GM19025 (cell line): ENCODE measurements at regions not wholly inside any gene's neighbourhood (a gene's known extent, or its start where the extent isn't known, plus 50 kb on each side); places are given as distances from the start of the nearest gene placed in this dataset.

ENCODE experiments used
- ATAC-seq: cut with Tn5 transposase; IDR thresholded peaks from one replicate; pipeline ENCODE4 v1.9.1; 2021; ENCODE audit warnings: mild to moderate bottlenecking, low read depth, moderate library complexity; ENCODE audit not compliant: unreplicated experiment

DNA sequence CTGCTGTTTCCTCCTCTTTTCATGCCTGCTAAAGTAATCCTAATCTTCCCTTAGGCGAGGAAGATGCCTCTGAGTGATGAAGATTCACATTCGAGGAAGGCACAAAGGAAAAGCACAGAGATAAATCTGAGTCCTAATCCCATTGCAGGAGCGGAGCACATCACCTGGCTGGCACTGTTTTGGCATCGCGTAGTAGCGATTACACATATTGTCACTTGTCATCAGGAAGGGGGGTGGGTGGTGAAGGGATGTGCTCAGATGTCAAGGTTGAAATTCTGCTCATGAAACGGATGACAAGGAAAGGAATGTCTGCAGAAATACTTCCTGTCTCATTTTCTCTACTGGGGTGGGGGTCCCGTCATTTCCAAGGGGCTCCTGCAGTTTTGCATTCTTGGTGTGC is 363.1 kb upstream of the EEF2KMT start:
- ATAC-seq = no peak

DNA sequence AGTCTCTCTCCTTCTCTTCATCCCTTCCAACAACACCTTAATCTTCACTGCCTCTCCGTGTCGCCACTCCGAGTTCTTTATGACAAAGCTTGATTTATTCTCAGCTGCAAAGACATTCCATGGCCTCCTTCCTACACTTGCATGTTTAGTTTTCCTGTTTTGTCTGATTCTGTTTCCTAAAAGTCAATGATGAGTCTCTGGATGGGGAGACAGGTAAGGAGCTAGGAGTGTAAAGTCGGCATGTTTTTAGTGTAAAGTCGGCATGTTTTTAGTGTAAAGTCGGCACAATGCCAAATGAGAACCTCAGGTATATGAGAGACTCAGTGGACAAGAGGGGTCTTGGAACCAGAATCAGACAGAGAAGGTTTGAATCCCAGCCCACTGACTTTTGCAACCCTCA is 362.3 kb upstream of the EEF2KMT start:
- ATAC-seq = no peak

DNA sequence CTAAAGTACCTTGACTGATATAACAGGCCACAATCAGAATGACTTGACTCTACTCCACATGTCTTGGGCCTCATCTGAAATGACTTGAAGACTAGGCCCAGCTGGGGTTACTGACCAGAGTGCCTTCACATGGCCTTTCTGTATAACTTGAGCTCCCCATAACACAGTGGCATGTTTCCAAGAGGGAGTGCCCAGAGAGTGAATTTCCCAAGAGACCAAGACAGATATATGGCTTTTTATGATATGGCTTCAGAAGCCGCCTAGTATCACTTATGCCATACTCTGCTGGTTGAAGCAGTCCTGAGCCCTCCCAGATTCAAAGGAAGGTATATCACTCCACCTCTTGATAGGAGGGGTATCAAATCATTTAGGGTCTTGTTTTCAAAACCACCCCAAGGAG is 357.5 kb upstream of the EEF2KMT start:
- no peak for ATAC-seq

DNA sequence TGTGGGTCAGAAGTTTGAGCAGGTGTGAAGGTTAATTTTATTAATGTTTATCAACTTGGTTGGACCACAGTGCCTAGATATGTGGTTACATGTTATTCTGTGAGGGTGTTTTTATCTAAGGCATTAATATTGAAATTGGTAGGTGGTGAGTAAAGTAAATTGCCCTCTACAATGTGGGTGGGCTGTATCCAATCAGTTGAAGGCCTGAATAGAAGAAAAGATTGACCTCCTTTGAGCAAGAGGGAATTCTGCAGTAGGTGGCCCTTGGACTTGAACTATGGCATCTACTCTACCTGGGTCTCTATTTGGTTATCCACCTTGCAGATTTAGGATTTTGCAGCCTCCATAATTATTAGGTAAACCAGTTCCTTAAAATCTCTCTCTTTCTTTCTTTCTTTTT is 356.8 kb upstream of the EEF2KMT start:
- no peak for ATAC-seq

DNA sequence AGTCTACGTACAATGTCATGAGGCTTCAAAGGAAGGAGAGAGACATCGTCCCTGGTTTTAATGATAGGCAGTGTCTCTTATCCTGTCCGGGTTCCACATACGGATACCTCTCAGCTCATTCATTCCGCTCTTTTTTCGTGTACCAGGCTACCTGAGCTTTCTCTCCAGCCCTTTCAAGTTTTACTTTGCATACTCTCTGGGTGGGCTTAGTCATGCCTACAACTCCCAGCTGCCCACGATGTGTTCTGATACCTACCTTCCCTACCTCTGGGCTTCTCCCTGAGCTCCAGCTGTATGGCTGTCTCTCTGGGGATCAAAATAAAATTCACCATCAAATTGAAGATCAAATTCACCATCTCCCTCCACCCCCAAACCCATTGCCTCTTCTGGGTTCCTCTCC is 354.0 kb upstream of the EEF2KMT start:
- no peak for ATAC-seq

DNA sequence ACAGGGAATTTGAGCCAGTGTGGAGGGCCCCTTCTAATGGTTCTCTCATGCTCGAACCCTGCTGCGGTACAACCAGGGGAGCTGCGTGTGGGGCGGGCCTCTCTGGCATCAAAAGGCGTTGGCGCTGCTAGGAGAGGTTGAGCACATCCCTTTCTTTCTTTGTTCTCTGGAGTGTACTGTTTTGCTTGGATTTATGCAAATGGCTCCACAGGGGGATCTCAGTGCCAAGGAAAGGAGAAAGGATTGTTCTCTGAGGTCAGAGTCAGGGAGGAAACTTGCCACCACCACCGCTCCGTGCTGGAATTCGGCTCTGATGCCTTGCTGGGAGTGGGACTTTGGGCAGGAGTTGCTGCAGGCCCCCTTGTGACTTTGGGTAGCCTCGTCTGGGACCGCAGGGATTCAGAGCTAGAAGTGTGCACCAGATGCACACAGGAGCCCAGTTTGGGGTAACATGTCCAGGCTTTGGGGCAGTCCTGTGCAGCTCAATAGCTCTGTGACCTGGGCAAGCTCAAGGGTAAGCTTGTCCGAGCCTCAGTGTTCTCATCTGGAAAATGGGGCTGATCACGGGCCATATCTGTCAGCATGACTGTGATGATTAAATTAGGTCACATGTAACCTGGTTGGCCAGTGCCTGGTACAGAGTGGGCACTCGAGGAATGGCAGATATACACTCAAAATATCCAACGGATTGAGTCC is 353.0 kb upstream of the EEF2KMT start:
- ATAC-seq = no peak

DNA sequence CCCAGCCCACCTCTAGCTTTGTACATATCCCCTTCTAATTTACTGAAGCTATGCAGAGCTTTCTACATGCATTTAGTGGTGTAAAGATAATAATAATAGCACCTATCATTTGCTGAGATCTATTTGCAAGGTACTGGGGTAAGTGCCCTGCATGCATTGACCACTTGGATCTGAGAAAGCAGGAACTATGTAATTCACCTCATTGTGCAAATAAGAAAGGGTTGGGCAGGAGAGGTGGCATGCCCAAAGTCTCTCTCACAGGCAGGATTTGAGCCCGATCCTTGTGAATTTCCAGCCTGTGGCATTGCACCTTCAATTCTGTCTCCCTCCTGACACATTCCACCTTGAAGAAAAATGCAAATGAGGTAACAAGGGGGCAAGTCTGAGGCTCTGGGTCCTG is 352.3 kb upstream of the EEF2KMT start:
- no peak for ATAC-seq

DNA sequence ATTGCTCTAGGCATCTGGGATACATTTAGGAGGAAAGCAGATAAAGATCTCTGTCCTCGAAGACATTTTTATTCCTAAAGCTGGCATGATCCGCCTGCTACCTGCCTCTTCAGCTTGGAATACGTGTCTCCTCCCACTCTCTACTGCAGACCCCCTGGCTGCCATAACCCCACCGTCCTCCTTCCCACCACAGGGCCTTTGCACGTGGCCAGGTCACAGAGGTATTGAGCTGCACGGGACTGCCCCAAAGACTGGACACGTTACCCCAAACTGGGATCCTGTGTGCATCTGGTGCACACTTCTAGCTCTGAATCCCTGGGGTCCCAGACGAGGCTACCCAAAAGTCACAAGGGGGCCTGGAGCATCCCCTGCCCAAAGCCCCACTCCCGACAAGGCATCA is 351.2 kb upstream of the EEF2KMT start:
- ATAC-seq = no peak

DNA sequence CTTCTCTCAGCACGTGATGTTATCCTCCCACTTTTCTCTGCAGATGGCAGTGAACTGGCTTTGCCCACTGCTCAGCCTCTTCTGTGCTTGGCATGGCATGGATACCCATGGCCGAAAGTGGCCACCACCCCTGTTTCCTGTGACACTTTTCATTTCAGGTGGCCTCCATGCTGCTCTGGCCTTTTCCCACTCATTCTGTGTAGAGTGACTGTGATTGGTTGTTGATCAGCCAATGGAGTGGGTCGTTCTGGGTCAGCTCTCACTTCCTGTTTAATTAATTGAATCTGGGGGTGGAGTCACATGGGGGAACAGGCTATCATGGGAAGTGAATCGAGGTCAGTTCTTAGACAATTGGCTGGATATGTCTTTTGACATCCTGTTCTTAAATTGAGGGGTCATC is 350.1 kb upstream of the EEF2KMT start:
- no peak for ATAC-seq

DNA sequence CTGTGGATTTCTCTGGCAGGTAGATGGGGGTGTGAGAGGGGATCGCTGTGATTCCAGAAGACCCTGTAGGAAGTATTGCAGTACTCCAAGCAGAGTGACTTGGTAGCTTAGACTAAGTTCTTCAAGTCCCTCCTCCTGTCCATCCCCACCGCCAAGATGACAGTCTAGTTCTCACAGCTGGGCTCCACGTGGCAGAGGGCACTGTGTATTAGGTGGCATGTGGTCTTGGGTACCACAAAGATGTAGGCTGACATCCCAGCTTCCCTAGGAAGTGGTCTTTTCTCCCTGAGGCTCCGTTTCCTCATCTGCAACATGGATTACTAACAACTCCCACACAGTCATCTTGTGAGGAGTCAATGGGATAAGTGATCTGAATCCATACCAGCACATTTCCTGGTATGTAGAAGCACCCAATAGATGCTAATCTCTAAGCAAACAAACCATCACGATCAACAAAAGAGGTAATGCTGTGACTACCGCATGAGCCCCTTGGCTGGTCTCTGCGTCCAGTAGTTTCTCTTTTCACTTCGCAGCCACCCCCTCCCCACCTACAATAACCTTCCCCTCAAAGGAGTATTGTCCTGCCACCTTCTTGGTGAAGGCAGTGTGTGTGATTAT is 349.1 kb upstream of the EEF2KMT start:
- no peak for ATAC-seq

DNA sequence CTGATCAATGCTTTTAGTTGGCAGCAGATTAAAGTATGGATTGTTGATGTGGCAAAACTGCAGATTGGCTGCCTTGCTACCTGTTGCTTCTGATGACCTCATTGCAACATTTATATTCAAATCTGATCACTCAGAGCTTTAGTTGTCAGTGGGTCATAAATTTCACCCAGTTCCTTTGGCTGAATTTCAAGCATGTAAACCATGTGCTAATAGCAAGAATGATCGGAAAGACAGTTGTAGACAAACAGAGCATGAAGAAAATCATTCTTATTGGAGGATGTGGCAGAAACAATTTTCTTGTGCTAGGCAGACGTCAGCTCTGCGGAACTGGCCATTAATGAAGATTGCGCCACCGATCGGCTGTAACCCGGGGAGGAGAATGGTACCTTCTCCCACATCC is 346.6 kb upstream of the EEF2KMT start:
- no peak for ATAC-seq

DNA sequence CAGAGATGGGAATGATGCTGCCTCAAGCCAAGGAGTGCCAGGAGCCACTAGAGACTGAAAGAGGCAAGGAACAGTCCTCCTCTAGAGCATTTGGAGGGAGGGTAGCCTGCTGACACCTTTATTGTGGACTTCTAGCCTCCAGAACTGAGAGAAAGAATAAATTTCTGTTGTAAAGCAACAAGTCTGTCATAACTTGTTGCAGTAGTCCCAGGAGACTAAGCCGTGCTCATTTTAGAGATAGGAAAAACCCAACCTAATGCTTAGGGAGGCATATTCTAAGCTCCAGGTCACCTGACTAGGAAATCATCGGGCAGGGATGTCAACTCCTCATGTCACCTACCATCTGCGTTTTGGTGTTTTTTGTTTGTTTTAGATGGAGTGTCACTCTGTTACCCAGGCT is 345.4 kb upstream of the EEF2KMT start:
- ATAC-seq = no peak

DNA sequence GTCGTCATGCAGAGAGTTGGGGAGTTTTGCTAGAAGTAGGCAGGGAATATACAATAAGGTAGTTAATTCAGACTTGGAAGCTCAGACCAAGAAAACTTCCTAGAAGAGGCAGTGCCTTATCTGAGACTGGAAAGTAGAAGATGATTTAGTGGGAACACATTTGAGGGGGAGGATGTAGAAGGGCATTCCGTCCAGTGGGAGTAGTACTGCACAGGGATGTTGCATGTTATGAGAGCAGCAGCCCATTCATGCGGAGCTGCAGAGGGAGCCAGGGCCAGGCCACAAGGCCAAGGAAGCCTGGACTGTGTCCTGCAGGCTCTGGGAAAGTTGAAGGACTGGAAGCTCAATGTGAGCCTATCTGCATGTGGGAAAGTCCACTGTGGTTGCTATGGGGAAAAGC is 344.5 kb upstream of the EEF2KMT start:
- ATAC-seq = no peak

DNA sequence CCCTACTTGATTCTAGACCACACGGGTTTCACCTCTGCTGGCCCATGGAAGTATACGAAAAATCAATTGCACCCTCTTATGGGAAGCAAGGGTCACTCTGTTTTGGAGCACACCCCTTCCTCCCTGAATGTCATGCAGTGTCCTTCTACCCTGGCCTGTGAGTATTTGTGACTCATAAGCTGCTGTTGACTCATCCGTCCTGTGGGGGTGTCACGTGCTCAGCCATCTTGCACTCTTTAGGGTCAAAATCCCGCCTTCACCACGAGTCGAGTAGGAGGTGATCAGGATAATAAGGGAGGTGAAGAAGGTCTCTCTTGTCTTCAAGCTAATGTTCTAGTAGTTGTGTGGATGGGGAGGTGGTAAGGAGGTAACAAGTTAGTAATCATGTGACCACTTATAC is 341.0 kb upstream of the EEF2KMT start:
- ATAC-seq = no peak

DNA sequence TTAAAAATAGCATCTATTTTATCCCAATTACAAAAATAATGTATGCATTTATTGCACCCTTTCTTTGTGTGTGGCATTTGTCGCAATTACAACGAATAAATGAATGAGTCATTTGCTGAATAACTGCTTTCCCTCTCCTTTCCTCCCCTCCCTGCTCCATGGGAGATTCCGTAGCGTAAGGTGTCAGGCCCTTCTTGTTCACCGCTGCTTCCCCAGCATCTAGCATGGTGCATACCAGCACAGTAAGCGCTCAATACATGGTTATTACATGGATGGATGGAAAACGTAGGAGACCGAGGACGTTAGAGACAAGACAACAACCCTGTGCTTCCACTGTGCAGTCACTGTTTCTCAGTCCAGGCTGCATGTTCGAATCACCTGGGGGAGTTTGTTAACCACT is 336.0 kb upstream of the EEF2KMT start:
- ATAC-seq = no peak

DNA sequence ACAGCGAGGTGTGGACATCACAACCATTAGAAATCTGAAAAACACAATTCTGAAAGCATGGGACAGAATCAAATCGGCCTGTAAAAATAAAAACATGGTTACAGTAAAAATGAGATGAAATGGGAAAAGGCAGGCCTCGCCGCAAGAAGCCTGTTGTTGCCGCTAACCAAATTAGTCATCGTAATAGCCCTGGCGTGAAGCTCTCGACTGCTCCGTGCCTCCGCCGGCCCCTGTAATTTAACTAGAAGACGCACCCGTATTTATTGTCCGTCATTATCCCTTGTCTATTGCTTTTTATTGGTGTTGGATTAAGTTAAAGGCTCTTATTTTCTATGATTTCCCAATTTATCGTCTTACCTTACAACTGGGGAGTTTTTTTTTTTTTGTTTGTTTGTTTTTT is 334.6 kb upstream of the EEF2KMT start:
- no peak for ATAC-seq

DNA sequence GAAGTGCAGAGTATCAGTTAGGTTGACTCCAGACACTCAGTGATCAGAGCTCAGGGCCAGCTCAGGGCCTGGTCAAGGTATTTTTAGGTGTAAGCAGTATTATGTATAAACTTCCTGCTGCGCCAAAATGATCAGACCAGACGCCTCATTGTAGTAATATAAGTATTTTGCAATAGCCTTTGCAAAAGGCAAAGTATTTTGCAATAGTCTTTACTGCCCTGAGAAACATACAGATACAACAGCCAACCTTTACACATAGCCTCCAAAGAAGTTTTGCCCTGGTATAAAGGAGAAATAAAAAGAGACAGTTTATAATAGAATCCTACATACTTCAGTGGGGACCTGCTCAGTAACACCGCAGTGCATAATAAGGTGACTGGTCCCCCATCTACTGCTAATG is 333.0 kb upstream of the EEF2KMT start:
- ATAC-seq = no peak

DNA sequence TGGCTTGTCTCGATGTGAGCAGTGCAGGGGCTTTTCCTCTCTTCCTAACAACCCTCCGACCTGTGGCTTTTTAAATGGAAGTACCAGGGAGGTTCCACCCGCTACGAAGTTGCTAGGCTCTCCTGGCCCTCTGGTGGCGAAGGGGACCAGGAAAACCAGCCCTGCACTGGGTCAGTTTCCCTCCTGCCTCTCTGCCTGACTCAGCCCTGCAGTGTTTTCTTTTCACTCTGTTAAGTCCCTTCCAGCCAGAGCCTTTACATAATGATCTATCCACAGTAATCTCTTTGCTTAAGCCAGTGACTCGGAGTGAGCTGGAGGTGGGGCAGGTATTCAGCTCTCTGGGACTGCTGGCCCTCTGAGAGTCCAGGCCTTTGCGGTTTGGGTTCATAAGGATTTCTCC is 331.3 kb upstream of the EEF2KMT start:
- no peak for ATAC-seq

DNA sequence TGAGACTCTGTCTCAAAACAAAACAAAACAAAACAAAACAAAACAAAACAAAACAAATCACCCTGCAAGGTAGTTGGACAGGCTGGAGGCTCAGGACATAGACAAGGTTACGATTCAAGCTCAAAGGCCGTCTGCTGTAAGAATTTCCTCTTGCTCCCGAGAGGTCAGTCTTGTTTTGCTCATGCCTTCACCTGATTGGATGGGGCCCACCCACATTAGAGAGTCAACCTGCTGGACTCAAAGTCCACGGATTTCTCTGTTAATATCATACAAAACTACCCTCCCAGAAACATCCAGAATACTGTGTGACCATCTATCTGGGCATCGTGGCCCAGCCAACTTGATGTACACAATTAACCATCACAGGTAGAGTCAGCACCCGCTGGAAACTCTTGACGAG is 330.0 kb upstream of the EEF2KMT start:
- ATAC-seq = no peak

DNA sequence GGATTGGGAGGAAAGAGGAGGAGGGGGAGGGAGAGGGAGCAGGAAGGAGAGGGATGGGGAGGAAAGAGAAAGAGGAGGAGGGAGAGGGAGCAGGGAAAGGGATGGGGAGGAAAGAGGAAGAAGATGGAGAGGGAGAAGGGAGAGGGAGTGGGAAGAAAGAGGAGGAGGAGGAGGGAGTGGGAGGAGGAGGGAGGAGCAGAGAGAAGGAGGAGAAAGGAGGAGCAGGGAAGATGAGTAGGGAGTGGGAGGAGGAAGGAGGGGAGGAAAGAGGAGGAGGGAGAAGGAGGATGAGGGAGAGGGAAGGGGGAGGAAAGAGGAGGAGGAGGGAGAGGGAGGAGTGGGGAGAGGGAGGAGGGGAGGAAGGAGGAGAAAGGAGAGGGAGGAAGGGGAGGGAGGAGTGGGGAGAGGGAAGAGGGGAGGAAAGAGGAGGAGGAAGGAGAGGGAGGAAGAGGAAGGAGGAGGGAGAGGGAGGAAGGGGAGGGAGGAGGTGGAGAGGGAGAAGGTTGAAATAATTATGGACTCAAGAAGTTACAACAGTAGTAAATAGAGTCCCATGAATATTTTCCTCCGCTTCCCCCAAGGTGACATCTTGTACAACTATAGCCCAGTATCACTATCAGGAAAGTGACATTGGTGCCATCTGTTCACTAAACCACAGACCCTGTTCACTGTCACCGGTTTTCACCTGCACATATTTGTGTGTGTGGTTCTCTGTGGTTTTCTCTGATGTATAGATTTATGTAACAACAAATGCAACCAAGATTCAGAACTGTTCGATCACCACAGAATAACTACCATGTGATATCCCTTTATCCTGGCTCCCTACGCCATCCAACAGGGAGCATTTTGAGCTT is 325.3 kb upstream of the EEF2KMT start:
- ATAC-seq = no peak

DNA sequence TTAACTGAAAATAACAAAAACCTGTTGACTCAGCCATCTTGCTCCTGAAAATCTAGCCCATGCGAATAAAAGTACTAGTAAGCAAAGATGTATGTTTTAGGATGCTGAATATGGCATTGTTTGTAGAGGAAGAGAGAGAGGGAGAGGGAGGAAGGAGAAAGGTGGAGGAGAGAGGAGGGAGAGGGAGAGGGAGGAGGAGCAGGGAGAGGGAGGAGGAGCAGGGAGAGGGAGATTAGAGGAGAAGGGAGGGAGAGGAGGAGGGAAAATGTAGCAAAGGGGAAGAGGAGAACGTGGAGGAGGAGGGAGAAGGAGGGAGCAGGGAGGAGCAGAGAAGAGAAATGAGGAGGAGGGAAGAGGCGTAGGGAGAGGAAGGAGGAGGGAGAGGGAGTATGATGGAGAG is 324.5 kb upstream of the EEF2KMT start:
- ATAC-seq = no peak

DNA sequence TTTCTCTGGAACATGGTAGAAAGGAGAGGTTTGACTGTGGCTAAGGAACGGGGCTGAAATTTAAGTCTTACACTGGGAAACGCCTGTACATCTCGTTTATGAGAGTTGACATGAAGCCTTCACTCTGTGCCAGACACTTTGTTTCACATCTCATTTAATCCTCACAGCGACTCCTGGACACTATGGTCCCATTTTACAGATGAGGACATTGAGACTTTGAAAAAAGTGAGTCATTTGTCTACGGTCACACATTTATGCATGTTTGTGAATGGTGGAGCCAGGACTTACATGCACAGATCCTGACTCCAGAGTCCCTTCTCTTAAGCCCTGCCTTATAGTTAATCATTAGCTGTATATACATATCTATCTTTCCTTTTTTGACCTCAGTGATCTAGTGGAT is 318.4 kb upstream of the EEF2KMT start:
- no peak for ATAC-seq
